Medulla oblongata (tissue), 1 donor: ENCODE measurements at regions not wholly inside any gene's neighbourhood (a gene's known extent, or its start where the extent isn't known, plus 50 kb on each side); places are given as distances from the start of the nearest gene placed in this dataset.

Source experiments
- DNase-seq: peaks from one replicate; pipeline ENCODE4 v3.0.0-alpha.2; 2015; ENCODE audit errors: extremely low spot score

DNA sequence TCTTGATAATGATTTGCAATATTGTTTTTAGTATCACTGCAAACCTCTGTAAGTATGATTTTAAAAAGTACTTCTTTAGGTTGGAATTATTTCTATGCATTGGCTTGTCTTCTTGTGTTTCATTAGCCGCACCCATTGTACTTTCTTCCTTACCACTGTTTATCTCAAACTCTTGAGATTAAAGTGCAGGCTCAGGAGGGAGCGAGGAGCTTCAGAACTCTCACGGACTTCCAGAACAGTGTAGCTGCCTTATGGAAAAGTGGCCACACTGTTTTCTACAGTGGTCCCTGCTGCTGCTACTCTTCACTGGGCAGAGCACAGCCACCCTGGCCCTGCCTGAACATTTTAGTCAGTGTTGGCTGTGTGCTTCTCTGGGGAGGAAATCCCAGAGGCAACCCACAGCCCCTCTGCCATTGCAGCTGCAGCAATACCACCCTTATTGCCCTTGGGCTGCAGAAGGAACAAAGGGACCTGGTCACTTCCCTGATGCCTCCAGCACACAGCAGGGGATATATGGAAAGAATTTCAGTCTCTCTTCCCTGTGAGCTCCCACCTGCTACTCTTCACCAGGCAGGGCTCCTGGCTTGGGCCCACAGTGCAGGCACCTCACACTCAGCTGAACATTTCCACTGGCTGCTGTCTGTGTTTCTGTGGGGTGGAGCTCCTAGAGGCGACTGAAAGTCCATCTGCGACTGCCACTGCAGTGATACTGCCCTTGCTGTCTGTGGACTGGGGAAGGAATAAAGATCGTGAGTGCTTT lies 91.7 kb upstream of the MAP3K4 start:
- no peak for DNase-seq

DNA sequence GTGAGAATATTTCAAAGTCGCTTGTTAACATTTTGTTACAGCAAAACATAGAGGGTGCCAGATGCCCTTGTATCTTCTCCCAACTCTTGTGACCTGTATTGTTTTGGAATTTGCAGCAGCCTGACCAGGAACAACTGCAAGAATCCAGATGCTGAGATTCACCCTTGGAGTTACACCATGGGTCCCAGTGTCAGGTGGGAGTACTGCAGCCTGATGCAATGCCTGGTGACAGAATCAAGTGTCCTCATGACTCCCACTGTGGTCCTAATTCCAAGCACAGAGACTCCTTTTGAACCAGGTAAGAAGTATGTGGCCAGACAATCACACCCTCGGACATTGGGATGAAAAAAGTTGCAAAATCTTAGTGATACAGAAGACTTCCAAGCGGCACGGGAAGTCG lies 79.6 kb upstream of the MAP3K4 start:
- DNase-seq = no peak

- DNase-seq = no peak
Observed at GRCh38 chr6:160912411-160912810, 79.2 kb upstream of the MAP3K4 start.

DNA sequence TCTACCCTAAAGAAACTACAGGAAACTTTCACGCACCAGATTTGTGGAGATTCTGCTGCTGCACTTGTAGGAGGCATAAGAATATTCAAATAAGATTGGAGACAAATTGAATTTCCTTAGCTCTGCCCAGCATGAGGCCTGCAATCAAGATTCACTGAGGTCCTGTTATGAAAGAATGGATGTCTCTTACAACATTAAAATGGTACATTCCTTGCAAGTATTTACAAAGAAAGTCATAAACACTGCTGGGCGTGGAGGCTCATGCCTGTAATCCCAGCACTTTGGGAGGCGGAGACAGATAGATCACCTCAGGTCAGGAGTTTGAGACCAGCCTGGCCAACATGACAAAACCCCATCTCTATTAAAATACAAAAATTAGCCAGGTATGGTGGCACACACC lies 74.0 kb upstream of the MAP3K4 start:
- no peak for DNase-seq

DNA sequence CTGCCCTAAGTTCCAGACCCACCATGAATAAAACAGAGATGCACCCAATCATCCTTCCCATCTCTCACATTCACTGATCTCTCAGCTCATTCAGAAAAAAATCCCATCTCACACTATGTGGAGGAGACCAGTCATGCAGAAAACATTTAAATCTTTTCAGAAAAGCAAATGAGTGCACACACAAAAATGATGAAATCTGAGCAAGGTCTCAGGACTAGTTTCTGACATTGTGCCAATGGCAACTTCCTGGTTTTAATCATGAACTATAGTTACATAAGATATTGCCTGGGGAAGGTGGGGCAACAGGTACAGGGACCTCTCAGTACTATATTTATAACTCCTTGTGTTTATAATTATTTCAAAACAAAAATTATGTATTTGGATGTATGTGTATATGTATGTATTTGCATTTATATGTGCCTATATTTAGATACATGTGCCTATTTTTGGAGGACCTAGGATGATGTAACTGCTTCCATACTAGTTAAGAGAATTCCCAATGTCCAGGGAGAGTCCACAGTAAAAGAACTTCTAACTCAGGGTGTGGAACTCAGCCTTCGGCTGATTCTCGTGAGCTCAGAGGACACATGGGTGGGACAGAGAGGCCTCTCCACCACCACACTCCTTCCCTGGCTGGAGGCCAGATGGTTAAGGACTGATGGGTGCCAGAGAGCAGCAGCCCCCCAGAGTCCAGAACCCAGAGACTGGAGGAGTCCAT lies 71.7 kb upstream of the MAP3K4 start:
- no peak for DNase-seq

- no peak for DNase-seq
Observed at GRCh38 chr6:160921095-160921494, 70.5 kb upstream of the MAP3K4 start.

- no peak for DNase-seq
Observed at GRCh38 chr6:160926281-160927276, 65.0 kb upstream of the MAP3K4 start.

- DNase-seq = no peak
Observed at GRCh38 chr6:160927416-160927815, 64.2 kb upstream of the MAP3K4 start.

DNA sequence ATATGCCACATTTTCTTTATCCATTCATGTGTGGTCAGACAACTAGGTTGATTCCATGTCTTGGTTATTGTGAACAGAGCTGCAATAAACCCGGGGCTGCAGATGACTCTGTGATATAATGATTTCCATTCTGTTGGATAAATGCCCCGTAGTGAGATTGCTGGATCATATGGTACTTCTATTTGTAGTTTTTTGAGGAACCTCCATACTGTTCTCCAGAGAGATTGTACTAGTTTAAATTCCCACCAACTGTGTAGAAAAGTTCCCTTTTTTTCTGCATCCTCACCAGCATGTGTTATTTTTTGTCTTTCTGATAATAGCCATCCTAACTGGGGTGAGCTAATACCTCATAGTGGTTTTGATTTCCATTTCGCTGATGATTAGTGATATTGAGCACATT lies 62.2 kb upstream of the MAP3K4 start:
- DNase-seq = no peak

DNA sequence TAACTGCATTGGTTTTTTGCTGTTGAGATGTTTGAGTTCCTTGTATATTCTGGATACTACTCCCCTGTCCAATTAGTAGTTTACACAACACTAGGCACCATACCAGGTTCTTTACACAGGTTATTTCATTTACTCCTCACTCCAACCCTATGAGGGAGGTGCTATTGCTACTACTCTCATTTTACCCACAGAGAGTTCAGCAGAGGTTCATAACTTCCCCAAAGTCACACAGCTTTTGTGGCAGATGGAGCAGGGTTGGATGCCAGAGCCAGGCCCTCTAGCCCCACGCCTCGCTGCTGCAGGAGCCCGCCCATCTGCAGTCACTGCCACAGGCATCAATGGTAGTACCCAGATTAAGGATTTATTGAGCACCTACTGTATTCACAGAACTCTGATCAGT lies 61.7 kb upstream of the MAP3K4 start:
- no peak for DNase-seq

- peak; percentile 81 for DNase-seq
Observed at GRCh38 chr6:160930547-160931377, 60.8 kb upstream of the MAP3K4 start.

DNA sequence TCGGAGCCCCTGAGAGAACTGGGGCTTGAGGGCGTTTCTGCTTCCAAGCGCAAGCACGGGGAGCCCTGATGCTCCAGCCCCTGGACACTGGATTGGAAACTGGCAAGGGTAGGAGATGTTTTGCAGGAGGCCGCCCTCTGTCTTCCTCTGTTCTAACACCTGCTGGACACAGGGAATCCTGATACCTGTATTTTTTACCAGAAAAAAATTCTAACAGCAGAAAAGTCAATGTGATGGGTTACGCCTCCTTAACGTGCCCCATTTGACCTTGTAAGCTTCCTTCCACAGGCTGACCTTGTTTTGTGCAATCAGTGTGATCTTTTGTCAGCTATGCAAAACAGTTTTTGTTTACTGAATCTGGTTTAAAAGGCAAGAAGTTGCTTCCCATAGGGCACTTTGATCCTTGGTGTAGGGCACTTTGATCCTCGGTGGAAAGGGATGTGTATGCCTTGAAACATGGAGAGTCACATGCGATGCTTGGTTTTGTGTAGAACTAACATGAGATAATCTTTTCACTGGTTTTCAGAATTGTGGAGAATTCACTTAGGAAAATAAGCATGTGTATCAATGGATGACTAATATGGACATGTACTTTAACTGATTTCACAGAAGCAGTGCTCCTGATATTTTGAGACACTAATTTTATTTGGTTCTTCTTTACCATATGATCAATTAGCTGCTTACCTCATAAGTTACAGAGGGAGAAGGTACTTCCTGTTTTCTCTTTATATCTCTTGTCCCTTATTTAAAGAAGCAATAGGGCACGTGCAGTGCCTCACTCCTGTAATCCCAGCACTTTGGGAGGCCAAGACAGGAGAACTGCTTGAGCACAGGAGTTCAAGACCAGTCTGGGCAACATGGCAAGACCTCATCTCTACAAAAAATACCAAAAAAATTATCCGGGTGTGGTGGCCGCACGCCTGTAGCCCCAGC lies 59.9 kb upstream of the MAP3K4 start:
- peak; percentile 3 for DNase-seq

DNA sequence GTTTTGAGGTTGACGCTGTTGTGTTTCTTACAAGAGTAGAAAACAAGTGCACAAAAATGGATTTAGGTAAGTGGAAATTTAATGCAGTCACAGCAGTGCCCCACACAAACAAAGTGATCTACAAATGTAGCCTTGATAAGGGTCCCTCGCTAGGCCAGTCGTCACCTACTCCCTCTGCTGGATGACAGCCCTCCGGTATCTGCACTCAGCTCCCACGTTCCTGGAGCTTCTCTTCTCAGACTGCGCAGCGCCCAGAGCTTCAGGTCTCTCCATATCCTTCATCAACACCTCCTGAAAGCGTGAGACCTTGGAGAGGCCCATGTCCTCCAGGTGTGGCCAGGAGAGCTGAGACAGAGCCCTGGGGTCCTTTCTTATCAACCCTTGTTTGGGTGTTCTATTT lies 58.3 kb upstream of the MAP3K4 start:
- DNase-seq = no peak

GRCh38 chr6:160934157-160934556 lies 57.4 kb upstream of the MAP3K4 start:
- no peak for DNase-seq

DNA sequence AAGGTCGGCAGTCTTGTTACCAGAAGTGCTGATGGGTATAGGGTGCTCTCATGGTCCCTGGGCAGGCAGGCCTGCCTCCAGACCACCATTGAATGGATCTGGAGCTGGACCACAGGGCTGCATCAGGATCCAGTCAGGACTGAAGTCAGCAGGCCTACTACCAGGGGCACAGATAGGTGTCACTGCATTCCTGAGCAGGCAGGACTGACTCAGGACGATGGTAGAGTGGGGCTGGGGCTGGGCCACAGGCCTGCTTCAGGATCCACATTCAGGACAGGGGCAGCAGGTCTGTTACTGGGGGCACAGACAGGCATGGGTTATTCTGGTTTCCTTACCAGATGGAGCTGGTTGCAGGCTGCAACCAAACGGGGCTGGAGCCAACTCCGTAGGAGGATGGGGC lies 51.4 kb upstream of the MAP3K4 start:
- DNase-seq = no peak
